ENCODE measurements at regions not wholly inside any gene's neighbourhood (a gene's known extent, or its start where the extent isn't known, plus 50 kb on each side); places are given as distances from the start of the nearest gene placed in this dataset.

- no peak for TF ChIP-seq CTCF (IDR thresholded peaks at IDR 0.05)
- TF ChIP-seq POLR2A (IDR thresholded peaks at IDR 0.05) = no peak
Observed at GRCh38 chr6:71810880-71811279, 75.5 kb upstream of the RIMS1 start.

Data from esophagus squamous epithelium (tissue), 4 donors.